ENCODE measurements at regions not wholly inside any gene's neighbourhood (a gene's known extent, or its start where the extent isn't known, plus 50 kb on each side); places are given as distances from the start of the nearest gene placed in this dataset.

DNA sequence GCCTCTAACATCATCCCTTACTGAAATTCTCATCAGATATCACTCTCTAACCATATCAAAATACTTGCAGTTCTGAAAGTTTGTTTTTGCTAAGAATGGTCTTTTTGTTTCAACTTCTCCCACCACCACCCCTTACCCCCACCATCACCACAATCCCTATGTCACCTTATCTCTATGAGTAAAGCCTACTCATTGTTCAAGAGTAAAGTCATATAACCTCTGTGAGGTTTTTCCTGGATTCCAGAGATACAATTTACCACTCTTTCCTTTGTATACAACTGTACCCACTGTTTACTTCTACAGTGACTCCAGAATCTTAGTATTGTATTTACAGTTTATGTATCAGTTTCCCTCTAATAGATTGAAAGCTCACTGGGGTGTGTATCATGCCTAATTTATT, 158.0 kb upstream of the PCDH10 start:
- no peak for DNase-seq (ENCODE audit: extremely low read depth, low read depth)

DNA sequence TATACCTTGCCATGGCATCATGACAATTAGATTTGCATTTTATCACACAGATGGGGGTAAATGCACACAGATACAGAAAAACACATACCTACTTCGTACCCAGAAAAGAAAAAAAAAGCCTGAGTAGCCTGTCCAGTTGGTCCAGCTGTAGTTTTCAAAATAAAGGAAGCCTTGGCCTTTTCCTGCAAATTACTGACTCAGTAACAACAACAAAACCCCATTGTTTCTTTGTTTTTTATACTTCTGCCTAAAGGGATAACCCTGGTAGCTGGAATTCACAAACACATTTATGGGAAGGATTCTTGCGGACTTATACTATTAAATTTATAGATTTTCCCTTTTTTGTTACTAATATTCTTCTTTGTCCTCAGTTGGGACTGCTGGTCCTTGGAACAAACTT, 156.4 kb upstream of the PCDH10 start:
- DNase-seq (ENCODE audit: extremely low read depth, low read depth) = no peak

DNA sequence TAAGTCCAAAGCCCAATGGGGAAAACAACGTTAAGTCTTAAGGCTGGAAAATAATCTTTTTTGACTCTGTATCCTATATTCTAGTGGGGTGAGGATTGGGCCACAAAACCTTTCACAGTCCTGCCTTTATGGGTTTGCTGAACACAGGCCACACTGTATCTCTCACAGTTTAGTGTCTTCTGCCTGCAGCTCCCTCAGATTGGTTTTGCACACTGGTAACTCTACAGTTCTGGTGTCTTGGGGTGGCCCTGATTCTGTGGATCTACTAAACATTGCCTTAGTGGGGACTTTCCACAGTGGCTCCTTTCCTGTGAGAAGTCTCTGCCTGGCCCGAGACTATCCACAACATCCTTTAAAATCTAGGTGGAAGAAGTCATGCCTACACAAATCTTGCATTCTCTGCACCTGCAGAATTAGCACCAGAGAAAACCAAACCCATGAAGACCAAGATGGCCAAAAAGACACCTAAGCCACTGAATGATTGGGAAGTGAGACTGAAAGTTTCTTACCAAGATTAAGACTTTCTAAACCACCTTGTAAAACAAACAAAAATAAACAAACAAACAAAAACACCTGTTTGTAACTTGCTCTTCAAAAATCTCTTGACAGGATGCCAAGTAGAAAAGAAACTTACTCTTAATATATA, 150.4 kb upstream of the PCDH10 start:
- DNase-seq (ENCODE audit: extremely low read depth, low read depth) = no peak

DNA sequence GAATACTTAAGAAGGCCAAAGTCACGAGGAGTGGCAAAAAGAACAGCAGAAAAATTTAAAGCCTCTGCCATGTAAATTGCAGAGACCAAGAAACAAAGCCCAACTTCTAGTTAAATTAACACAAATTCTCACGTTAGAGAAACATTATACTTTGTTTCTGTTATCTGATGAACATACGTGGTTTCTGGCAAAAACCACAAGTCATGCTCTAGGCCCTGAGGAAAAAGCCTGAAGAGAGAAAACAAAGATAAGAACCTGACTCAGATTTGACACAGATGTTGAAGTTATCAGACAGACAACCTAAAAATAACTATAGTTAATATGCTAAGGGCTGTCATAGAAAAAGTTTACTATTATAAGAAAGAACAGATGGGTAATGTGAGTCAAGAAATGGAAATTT, 149.1 kb upstream of the PCDH10 start:
- no peak for DNase-seq (ENCODE audit: extremely low read depth, low read depth)

DNA sequence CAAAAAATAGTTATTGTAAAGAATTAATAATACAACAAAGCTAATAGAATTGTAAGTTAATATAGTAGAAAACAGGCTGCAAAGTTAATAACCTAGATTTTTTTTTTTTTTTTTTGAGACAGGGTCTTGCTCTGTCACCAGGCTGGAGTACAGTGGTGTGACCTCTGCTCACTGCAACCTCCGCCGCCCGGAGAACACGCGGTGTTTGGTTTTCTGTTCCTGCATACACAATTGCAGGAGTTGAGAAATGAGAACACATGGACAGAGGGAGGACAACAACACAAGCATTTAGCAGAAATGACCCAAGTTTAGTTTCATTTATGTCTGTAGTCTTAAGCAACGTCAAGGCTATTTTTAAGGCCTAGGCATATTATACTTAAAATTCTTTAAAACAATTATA, 145.9 kb upstream of the PCDH10 start:
- DNase-seq (ENCODE audit: extremely low read depth, low read depth) = no peak

DNA sequence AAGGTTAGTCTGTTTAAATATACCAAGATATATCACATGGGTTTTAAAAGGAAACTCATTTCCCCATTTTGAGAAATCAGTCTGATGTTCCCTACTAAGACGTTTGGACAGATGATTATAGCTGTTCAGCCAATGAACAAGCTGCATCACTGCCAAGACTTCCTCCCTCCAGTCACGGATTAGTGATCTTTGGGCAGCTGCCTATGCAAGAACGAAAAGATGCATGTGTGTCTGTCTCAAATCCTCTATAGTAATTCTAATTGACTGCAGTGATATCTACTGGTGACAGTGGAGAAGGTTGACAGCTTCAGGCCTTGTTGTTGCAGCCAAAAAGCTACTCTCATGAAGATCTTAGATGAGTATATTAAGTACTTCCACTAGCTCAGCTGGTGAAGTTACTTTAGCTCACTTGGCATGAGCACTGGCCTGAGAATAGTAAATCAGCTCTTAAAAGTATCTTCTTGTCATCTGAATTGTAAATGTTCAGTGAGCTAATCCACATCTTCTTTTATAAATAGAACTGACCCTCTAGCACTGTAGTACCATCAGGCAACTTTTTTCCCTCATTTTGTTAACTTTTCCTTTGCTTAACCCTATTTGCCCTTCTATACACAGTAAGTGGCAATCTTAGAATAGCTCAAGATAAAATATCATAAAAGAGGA, 134.5 kb upstream of the PCDH10 start:
- DNase-seq (ENCODE audit: extremely low read depth, low read depth) = no peak

DNA sequence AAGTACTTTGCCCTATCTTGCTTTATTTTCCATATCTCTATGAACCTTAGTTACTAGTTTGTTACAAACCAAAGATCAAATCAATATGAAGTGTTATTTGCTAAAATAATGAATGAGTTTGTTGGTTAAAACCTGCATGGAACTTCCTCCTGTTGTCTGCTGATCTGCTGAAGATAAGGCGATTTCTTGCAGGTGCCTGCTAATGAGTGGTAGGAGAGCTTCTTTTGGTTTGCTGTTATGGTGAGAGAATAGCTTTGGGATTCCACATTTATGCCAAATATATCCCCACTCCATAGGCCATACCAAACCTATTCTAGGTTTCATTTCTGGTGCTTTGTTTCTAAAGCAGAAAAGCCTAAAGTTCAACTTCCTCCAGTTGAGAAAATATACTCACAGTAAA, 103.8 kb upstream of the PCDH10 start:
- no peak for DNase-seq (ENCODE audit: extremely low read depth, low read depth)

DNA sequence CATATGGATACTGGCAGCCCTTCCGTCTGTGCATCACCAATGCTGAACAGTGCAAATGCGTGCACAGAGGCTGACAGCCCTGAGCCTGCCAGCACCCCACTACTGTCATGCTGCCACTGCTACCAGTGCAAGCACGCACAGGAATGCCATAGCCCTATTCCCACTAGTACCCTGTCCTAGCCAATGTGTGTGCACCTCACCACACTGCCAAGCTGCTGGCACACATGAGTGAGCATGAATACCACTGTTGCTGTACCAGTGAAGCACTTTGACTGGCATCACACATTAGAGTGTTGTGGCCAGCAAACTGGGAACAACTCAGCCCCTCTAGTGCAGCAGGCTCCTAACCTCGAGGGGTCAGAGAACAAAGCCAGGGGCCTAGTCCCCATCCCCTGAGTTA, 102.9 kb upstream of the PCDH10 start:
- DNase-seq (ENCODE audit: extremely low read depth, low read depth) = no peak

DNA sequence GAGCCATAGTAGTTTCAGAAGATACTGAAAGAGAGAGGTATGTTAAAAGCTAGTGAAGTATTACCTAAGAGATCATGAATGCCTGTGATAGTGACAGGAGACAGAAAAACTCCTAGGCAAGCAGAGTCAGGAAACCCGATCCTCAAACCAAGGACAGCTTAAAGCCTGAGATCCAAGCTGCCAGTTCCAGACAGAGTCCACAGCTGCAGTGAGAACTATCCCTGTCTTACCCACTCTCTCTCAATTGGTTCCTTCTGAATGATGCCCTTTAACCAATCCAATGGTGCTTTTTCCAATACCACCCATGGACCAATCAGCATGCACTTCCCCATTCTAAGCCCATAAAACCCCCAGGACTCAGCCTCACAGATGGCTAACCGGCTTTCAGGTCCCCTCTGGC, 90.4 kb upstream of the PCDH10 start:
- no peak for DNase-seq (ENCODE audit: extremely low read depth, low read depth)

DNA sequence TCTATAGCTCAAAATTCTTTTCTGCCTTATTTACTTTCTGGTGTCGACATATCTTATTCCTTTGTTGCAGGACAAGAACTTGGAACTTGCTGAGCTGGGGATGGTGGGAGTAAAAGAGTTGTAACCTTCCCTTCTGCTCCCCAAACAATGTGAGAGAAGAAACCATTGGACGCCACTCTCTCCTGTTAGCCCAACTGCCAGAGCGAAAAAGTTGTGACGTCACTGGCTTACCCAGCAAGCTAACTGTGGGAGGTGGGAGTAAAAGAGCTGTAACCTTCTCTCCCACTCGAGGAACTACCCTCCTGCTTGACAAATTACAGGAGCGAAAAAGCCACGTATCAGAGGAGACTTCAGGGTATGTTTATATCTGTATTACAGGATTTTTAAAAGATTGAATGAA, 90.0 kb upstream of the PCDH10 start:
- DNase-seq (ENCODE audit: extremely low read depth, low read depth) = no peak

DNA sequence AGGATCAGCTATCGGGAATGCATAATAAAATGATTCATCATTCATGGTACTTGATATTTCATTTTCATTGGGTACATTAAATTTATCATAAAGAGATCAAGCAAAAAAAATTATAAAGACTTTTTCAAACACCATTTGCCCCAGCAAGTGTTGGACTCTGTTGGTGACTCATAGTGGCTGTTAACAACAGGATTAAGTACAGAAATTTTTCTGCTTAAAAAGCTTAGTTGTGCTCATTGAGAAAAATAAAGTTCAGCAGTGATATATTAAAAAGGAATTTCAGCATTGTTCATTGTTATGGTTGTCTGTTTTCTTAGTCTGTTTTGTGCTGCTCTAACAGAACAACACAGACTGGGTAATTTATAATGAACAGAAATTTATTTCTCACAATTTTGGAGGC, 86.2 kb upstream of the PCDH10 start:
- DNase-seq (ENCODE audit: extremely low read depth, low read depth) = no peak

DNA sequence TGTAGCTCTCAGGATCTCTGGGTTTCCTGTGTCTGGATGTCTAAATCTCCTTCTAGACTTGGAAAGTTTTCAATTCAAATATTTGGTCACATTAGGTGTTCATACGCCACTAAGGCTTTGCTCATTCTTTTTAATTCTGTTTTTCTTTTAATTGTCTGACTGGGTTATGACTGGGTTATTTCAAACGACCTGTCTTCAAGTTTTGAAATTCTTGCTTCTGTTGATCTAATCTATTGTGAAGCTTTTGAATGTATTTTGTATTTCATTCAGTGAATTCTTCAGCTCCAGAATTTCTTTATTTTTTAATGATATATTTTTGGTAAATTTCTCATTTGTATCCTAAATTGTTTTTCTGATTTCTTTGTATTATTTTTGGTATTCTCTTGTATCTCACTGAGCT, 81.0 kb upstream of the PCDH10 start:
- DNase-seq (ENCODE audit: extremely low read depth, low read depth) = no peak

DNA sequence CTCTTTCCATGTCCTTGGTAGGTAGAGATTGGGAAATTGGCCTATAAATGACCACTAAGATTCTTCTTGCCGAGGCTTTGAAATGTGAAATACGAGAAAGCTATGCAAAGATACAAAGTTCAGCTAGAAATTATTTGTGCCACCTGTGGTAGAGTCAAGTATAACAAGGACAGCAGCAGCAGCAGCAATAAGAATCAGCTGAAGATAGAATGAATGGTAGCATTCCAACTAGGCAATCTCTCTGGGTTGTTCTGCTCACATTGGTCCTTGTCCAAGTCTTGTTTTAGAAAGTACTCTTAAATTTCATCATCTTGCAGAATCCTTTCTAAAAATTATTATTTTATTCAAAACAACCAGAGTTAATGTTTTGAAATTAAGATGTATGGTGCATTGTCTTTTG, 67.8 kb upstream of the PCDH10 start:
- no peak for DNase-seq (ENCODE audit: extremely low read depth, low read depth)

DNA sequence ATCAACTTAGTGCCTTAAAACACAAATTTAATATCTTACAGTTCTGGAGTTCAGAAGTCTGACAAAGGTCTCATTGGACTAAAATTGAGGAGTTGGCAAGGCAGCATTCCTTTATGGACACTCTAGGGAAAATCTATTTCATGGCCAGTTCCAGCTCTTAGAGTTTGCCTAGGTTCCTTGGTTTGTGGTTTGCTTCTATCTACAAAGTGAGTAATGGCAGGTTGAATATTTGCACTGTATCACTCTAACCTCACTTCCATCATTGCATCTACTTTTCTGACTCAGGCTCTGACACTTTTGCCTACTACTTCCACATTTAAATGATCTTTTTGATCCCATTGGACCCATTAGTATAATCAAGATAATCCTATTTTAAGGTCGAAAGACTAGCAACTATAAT, 64.7 kb upstream of the PCDH10 start:
- no peak for DNase-seq (ENCODE audit: extremely low read depth, low read depth)

DNA sequence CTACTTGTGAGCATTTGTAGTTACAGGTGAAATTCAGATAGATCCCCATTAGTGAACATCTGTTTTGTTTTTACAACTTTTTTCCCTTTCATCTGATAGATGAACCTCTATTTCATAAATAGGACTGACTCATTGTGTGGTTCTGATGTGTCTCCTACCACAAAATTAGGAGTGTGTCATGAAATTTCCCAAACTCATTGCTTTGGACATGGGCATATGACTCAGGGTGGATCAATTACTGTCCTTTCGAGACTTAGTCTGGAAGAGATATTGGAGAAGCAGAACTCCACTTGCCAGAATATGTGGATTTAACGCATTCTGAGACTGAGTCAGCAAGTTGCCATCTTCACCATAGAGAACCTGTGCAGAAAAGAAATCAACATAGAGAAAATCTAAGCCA, 53.5 kb upstream of the PCDH10 start:
- no peak for DNase-seq (ENCODE audit: extremely low read depth, low read depth)

DNA sequence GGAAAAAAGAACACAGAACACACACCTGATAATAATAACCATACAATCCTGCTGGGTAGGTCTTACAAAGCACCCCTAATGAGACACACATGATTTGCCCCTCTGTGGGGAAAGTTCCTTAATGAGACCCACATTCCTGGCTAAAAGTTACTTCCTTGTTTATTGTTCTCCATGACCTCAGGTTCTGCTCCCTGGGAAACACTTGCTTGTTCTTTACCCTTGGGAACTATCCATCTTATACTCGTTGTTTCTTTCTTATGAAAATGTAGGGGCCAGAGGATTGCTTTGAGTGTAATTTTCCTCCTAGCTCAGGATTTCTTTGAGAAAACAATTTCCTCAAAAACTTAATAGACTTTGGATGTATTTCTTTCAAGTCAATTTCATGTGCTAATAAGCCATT, 52.1 kb upstream of the PCDH10 start:
- no peak for DNase-seq (ENCODE audit: extremely low read depth, low read depth)

Small RNA genes in the stretch of these regions (small RNA-seq; reads per million reads assigned to genes)
- 0 reads per million in 2 experiments for gene AC096711.1

Data from NCI-H460 (cell line).